Smooth muscle cell (in vitro differentiated cells): ENCODE measurements at regions not wholly inside any gene's neighbourhood (a gene's known extent, or its start where the extent isn't known, plus 50 kb on each side); places are given as distances from the start of the nearest gene placed in this dataset.

Source experiments
- DNase-seq: peaks from one replicate; lab custom pipeline; 2025; ENCODE audit not compliant: unreplicated experiment; lab: John Stamatoyannopoulos, UW
- H2AFZ ChIP-seq: fragments of 200-600 bp; sonication (generic); 2 replicates; pipeline ENCODE4 v1.6.0; 2016; ENCODE audit warnings: antibody characterized with exemption, low read depth, mild to moderate bottlenecking
- H3F3A ChIP-seq: fragments of 200-600 bp; sonication (generic); 2 replicates; pipeline ENCODE4 v1.6.0; 2017; ENCODE audit warnings: antibody characterized with exemption, low read depth
- H3K27ac ChIP-seq: fragments of 200-600 bp; sonication (generic); 2 replicates; pipeline ENCODE4 v1.5.1; 2016; ENCODE audit warnings: low read depth, mild to moderate bottlenecking
- H3K27me3 ChIP-seq: fragments of 200-600 bp; sonication (generic); 2 replicates; pipeline ENCODE4 v1.6.1; 2016; ENCODE audit warnings: low read depth, mild to moderate bottlenecking
- H3K36me3 ChIP-seq: fragments of 200-600 bp; sonication (generic); 2 replicates; pipeline ENCODE4 v1.5.1; 2016; ENCODE audit warnings: low read depth
- H3K4me1 ChIP-seq: fragments of 200-600 bp; sonication (generic); 2 replicates; pipeline ENCODE4 v1.5.1; 2016; ENCODE audit warnings: low read depth
- H3K4me2 ChIP-seq: fragments of 200-600 bp; sonication (generic); 2 replicates; pipeline ENCODE4 v1.6.0; 2016; ENCODE audit warnings: mild to moderate bottlenecking
- H3K4me3 ChIP-seq: fragments of 200-600 bp; sonication (generic); 2 replicates; pipeline ENCODE4 v1.5.1; 2016; ENCODE audit warnings: mild to moderate bottlenecking
- H3K79me2 ChIP-seq: fragments of 200-600 bp; sonication (generic); 2 replicates; pipeline ENCODE4 v1.6.0; 2016; ENCODE audit warnings: low read depth, mild to moderate bottlenecking
- H3K9ac ChIP-seq: fragments of 200-600 bp; sonication (generic); 2 replicates; pipeline ENCODE4 v1.6.0; 2016; ENCODE audit warnings: low read depth
- H3K9me3 ChIP-seq: fragments of 200-600 bp; sonication (generic); replicated peaks from 2 replicates; pipeline ENCODE4 v1.5.1; 2016; ENCODE audit warnings: low read depth
- H4K20me1 ChIP-seq: fragments of 200-600 bp; sonication (generic); 2 replicates; pipeline ENCODE4 v1.6.0; 2016; ENCODE audit warnings: low read depth
- CTCF ChIP-seq: fragments of 200-600 bp; sonication (generic); IDR thresholded peaks from 2 replicates; pipeline ENCODE4 v1.5.1; 2017; ENCODE audit warnings: borderline replicate concordance, mild to moderate bottlenecking, antibody characterized with exemption; ENCODE audit not compliant: insufficient read depth, poor library complexity, severe bottlenecking
- WGBS: methylation state at CpG from one replicate; pipeline ENCODE4 v1.1.7; 2016; ENCODE audit warnings: low lambda C conversion rate; 5-methylcytosine and 5-hydroxymethylcytosine counted together

- no peak overlapping the region for H3K27ac ChIP-seq
- no peak overlapping the region for H2AFZ ChIP-seq
- no peak for DNase-seq
- H3K4me3 ChIP-seq, result no peak overlapping the region
- TF ChIP-seq CTCF, result no peak
- no peaks in the 10 kb centered on the region for H3K4me1 ChIP-seq
- peaks cover 9% of the 10 kb centered on the region for H3F3A ChIP-seq
- H3K9ac ChIP-seq, result no peak overlapping the region
- H3K36me3 ChIP-seq, result no peaks in the 10 kb centered on the region
- H3K27me3 ChIP-seq, result no peaks in the 10 kb centered on the region
- H3K79me2 ChIP-seq, result no peaks in the 10 kb centered on the region
- H3K9me3 ChIP-seq, result no peaks in the 10 kb centered on the region
- no peaks in the 10 kb centered on the region for H4K20me1 ChIP-seq
- H3K4me2 ChIP-seq, result no peak overlapping the region
- 95% methylated on average over 4 of the region's 4 CpGs for WGBS
These were observed 576.2 kb upstream of the TBX3 start for GRCh38 chr12:115259968-115260747.

- no peak for TF ChIP-seq CTCF
- WGBS, result 84% methylated on average over 2 of the region's 2 CpGs
- H3F3A ChIP-seq, result peaks cover 9% of the 10 kb centered on the region
- H3K27ac ChIP-seq, result no peak overlapping the region
- H3K9ac ChIP-seq, result no peak overlapping the region
- H3K4me3 ChIP-seq, result no peak overlapping the region
- H4K20me1 ChIP-seq, result no peaks in the 10 kb centered on the region
- H3K27me3 ChIP-seq, result no peaks in the 10 kb centered on the region
- H3K4me2 ChIP-seq, result no peak overlapping the region
- no peaks in the 10 kb centered on the region for H3K36me3 ChIP-seq
- no peak overlapping the region for H2AFZ ChIP-seq
- H3K79me2 ChIP-seq, result no peaks in the 10 kb centered on the region
- H3K9me3 ChIP-seq, result no peaks in the 10 kb centered on the region
- no peaks in the 10 kb centered on the region for H3K4me1 ChIP-seq
- no peak for DNase-seq
These were observed 573.8 kb upstream of the TBX3 start for GRCh38 chr12:115257791-115258190.

GRCh38 chr12:115255962-115256361, 572.0 kb upstream of the TBX3 start:
- Histone ChIP-seq H3K9ac (no peak overlapping the region), H2AFZ (no peak overlapping the region), H3K79me2 (no peaks in the 10 kb centered on the region), H3K4me3 (no peak overlapping the region), H3K27ac (no peak overlapping the region), H3K27me3 (no peaks in the 10 kb centered on the region), H3K4me2 (no peak overlapping the region), H3F3A (peaks cover under 1% of the 10 kb centered on the region), H3K36me3 (no peaks in the 10 kb centered on the region), H3K9me3 (no peaks in the 10 kb centered on the region), H3K4me1 (no peaks in the 10 kb centered on the region), H4K20me1 (no peaks in the 10 kb centered on the region)
- TF ChIP-seq CTCF, result no peak
- 88% methylated on average over 5 of the region's 5 CpGs for WGBS
- DNase-seq, result no peak

GRCh38 chr12:115255257-115255656, 571.3 kb upstream of the TBX3 start:
- DNase-seq, result no peak
- H3K27ac ChIP-seq, result no peak overlapping the region
- no peaks in the 10 kb centered on the region for H4K20me1 ChIP-seq
- H3K4me3 ChIP-seq, result no peak overlapping the region
- no peaks in the 10 kb centered on the region for H3K79me2 ChIP-seq
- TF ChIP-seq CTCF, result no peak
- no peak overlapping the region for H2AFZ ChIP-seq
- no peaks in the 10 kb centered on the region for H3K27me3 ChIP-seq
- H3K4me2 ChIP-seq, result no peak overlapping the region
- no peak overlapping the region for H3K9ac ChIP-seq
- H3K4me1 ChIP-seq, result no peaks in the 10 kb centered on the region
- no peaks in the 10 kb centered on the region for H3K9me3 ChIP-seq
- H3F3A ChIP-seq, result no peaks in the 10 kb centered on the region
- H3K36me3 ChIP-seq, result no peaks in the 10 kb centered on the region
